ENCODE measurements at regions not wholly inside any gene's neighbourhood (a gene's known extent, or its start where the extent isn't known, plus 50 kb on each side); places are given as distances from the start of the nearest gene placed in this dataset.
A peak's percentile ranks its signal among the peaks of the same experiment; 100 is the strongest.

GRCh38 chr11:25727944-25728343, 604.0 kb upstream of the ANO3 start:
- H3K27ac ChIP-seq (ENCODE audit: low read depth, low read length) = no peak overlapping the region
- no peak overlapping the region for H3K4ac ChIP-seq (ENCODE audit: low read depth, low read length)
- no peak overlapping the region for H3K23ac ChIP-seq (ENCODE audit: low read length)
- H3K79me2 ChIP-seq (ENCODE audit: control insufficient read depth, insufficient read depth, low read length) = no peaks in the 10 kb centered on the region
- H2BK120ac ChIP-seq (ENCODE audit: low read depth, low read length) = no peak overlapping the region
- H2BK5ac ChIP-seq (ENCODE audit: low read length) = no peak overlapping the region
- H2AK5ac ChIP-seq (ENCODE audit: low read length) = no peak overlapping the region
- H3K4me2 ChIP-seq (ENCODE audit: low read length) = no peak overlapping the region
- no peak overlapping the region for H3K9ac ChIP-seq (ENCODE audit: low read length)
- H2BK15ac ChIP-seq (replicated peaks; ENCODE audit: low read depth) = no peak overlapping the region
- H3K4me1 ChIP-seq (ENCODE audit: control insufficient read depth, low read depth, low read length) = no peaks in the 10 kb centered on the region
- no peak overlapping the region for H3K18ac ChIP-seq (ENCODE audit: low read length)
- WGBS (ENCODE audit: extremely low coverage, insufficient coverage, low lambda C conversion rate) = no CpG with 5 or more reads among the region's 2 CpGs
- no peaks in the 10 kb centered on the region for H3K79me1 ChIP-seq (ENCODE audit: low read length)
- H3K36me3 ChIP-seq (ENCODE audit: control insufficient read depth, insufficient read depth, low read length) = no peaks in the 10 kb centered on the region
- H4K8ac ChIP-seq (ENCODE audit: low read depth, low read length) = no peak overlapping the region
- DNase-seq = no peak
- H3K56ac ChIP-seq (ENCODE audit: low read length) = no peak overlapping the region
- no peaks in the 10 kb centered on the region for H3K27me3 ChIP-seq (ENCODE audit: insufficient read depth, low read length, poor library complexity)
- no peak overlapping the region for H3K4me3 ChIP-seq (ENCODE audit: low read length)
- H4K5ac ChIP-seq (ENCODE audit: low read length) = no peak overlapping the region

- no peak overlapping the region for H2BK5ac ChIP-seq (ENCODE audit: low read length)
- H4K8ac ChIP-seq (ENCODE audit: low read depth, low read length) = no peak overlapping the region
- no peaks in the 10 kb centered on the region for H3K4me1 ChIP-seq (ENCODE audit: control insufficient read depth, low read depth, low read length)
- no peak overlapping the region for H3K4me2 ChIP-seq (ENCODE audit: low read length)
- H2AK5ac ChIP-seq (ENCODE audit: low read length) = no peak overlapping the region
- no peaks in the 10 kb centered on the region for H3K36me3 ChIP-seq (ENCODE audit: control insufficient read depth, insufficient read depth, low read length)
- DNase-seq = no peak
- no peak overlapping the region for H3K4ac ChIP-seq (ENCODE audit: low read depth, low read length)
- no peak overlapping the region for H3K9ac ChIP-seq (ENCODE audit: low read length)
- no peak overlapping the region for H2BK15ac ChIP-seq (replicated peaks; ENCODE audit: low read depth)
- H3K18ac ChIP-seq (ENCODE audit: low read length) = no peak overlapping the region
- H3K79me1 ChIP-seq (ENCODE audit: low read length) = no peaks in the 10 kb centered on the region
- H3K27ac ChIP-seq (ENCODE audit: low read depth, low read length) = no peak overlapping the region
- no peak overlapping the region for H3K4me3 ChIP-seq (ENCODE audit: low read length)
- no peak overlapping the region for H4K5ac ChIP-seq (ENCODE audit: low read length)
- WGBS (ENCODE audit: extremely low coverage, insufficient coverage, low lambda C conversion rate) = no CpG with 5 or more reads among the region's 2 CpGs
- H3K27me3 ChIP-seq (ENCODE audit: insufficient read depth, low read length, poor library complexity) = no peaks in the 10 kb centered on the region
- no peaks in the 10 kb centered on the region for H3K79me2 ChIP-seq (ENCODE audit: control insufficient read depth, insufficient read depth, low read length)
- H3K23ac ChIP-seq (ENCODE audit: low read length) = no peak overlapping the region
- H2BK120ac ChIP-seq (ENCODE audit: low read depth, low read length) = no peak overlapping the region
- no peak overlapping the region for H3K56ac ChIP-seq (ENCODE audit: low read length)
Observed at GRCh38 chr11:25730230-25730629, 601.7 kb upstream of the ANO3 start.

GRCh38 chr11:25733777-25734176, 598.2 kb upstream of the ANO3 start:
- no CpG with 5 or more reads among the region's 2 CpGs for WGBS (ENCODE audit: extremely low coverage, insufficient coverage, low lambda C conversion rate)

DNA sequence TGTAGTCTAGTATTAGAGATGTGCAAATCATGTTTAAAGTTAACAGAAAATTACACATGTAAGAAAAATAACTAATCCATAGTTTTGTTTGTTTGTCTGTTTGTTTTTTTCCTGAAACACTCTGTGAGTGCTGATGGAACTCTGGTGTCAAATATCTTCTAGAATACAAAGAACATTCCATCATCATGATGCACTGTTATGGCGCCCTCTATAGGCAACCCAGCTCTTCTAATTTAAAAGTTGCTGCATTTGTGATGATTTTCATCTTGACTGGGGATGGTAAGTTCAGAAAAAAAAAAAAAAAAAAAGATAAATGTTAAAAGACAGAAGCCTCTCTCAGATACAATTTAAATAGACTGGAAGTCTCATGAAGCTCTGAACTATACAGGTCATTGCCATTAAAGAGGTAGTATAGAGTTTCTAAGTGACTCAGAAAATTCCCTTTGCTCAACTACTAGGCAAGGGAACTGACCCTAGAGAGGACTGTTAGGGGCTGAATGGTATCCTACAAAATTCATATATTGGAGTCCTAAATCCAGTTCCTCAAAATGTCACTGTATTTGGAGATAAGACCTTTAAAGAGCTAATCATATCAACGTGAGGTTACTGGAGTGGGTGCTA, 597.2 kb upstream of the ANO3 start:
- no peak overlapping the region for H3K9ac ChIP-seq (ENCODE audit: low read length)
- H2BK120ac ChIP-seq (ENCODE audit: low read depth, low read length) = no peak overlapping the region
- no CpG with 5 or more reads among the region's 2 CpGs for WGBS (ENCODE audit: extremely low coverage, insufficient coverage, low lambda C conversion rate)
- H3K4ac ChIP-seq (ENCODE audit: low read depth, low read length) = no peak overlapping the region
- H3K56ac ChIP-seq (ENCODE audit: low read length) = no peak overlapping the region
- no peaks in the 10 kb centered on the region for H3K79me1 ChIP-seq (ENCODE audit: low read length)
- H3K27me3 ChIP-seq (ENCODE audit: insufficient read depth, low read length, poor library complexity) = no peaks in the 10 kb centered on the region
- no peak overlapping the region for H3K23ac ChIP-seq (ENCODE audit: low read length)
- H2BK5ac ChIP-seq (ENCODE audit: low read length) = no peak overlapping the region
- no peak overlapping the region for H4K8ac ChIP-seq (ENCODE audit: low read depth, low read length)
- no peaks in the 10 kb centered on the region for H3K79me2 ChIP-seq (ENCODE audit: control insufficient read depth, insufficient read depth, low read length)
- H4K5ac ChIP-seq (ENCODE audit: low read length) = no peak overlapping the region
- H3K4me2 ChIP-seq (ENCODE audit: low read length) = no peak overlapping the region
- peak; percentile 90 for DNase-seq
- no peak overlapping the region for H3K4me3 ChIP-seq (ENCODE audit: low read length)
- H2AK5ac ChIP-seq (ENCODE audit: low read length) = no peak overlapping the region
- no peaks in the 10 kb centered on the region for H3K4me1 ChIP-seq (ENCODE audit: control insufficient read depth, low read depth, low read length)
- no peak overlapping the region for H2BK15ac ChIP-seq (replicated peaks; ENCODE audit: low read depth)
- H3K36me3 ChIP-seq (ENCODE audit: control insufficient read depth, insufficient read depth, low read length) = no peaks in the 10 kb centered on the region
- no peak overlapping the region for H3K27ac ChIP-seq (ENCODE audit: low read depth, low read length)
- H3K18ac ChIP-seq (ENCODE audit: low read length) = no peak overlapping the region

More at GRCh38 chr11:25733777-25734176, 598.2 kb upstream of the ANO3 start:
- H4K5ac ChIP-seq (ENCODE audit: low read length) = no peak overlapping the region
- no peak overlapping the region for H3K27ac ChIP-seq (ENCODE audit: low read depth, low read length)
- H2BK5ac ChIP-seq (ENCODE audit: low read length) = no peak overlapping the region
- no peak overlapping the region for H4K8ac ChIP-seq (ENCODE audit: low read depth, low read length)
- H2AK5ac ChIP-seq (ENCODE audit: low read length) = no peak overlapping the region
- no peak overlapping the region for H2BK15ac ChIP-seq (replicated peaks; ENCODE audit: low read depth)
- H3K36me3 ChIP-seq (ENCODE audit: control insufficient read depth, insufficient read depth, low read length) = no peaks in the 10 kb centered on the region
- DNase-seq = peak; percentile 38
- H3K79me2 ChIP-seq (ENCODE audit: control insufficient read depth, insufficient read depth, low read length) = no peaks in the 10 kb centered on the region
- no peak overlapping the region for H3K4me2 ChIP-seq (ENCODE audit: low read length)
- H3K4me1 ChIP-seq (ENCODE audit: control insufficient read depth, low read depth, low read length) = no peaks in the 10 kb centered on the region
- H3K79me1 ChIP-seq (ENCODE audit: low read length) = no peaks in the 10 kb centered on the region
- no peak overlapping the region for H3K4ac ChIP-seq (ENCODE audit: low read depth, low read length)
- H3K56ac ChIP-seq (ENCODE audit: low read length) = no peak overlapping the region
- H3K18ac ChIP-seq (ENCODE audit: low read length) = no peak overlapping the region
- no peak overlapping the region for H3K23ac ChIP-seq (ENCODE audit: low read length)
- H3K4me3 ChIP-seq (ENCODE audit: low read length) = no peak overlapping the region
- H2BK120ac ChIP-seq (ENCODE audit: low read depth, low read length) = no peak overlapping the region
- no peak overlapping the region for H3K9ac ChIP-seq (ENCODE audit: low read length)
- no peaks in the 10 kb centered on the region for H3K27me3 ChIP-seq (ENCODE audit: insufficient read depth, low read length, poor library complexity)

- Histone ChIP-seq H3K27ac (ENCODE audit: low read depth, low read length) (no peak overlapping the region), H4K8ac (ENCODE audit: low read depth, low read length) (no peak overlapping the region), H3K9ac (ENCODE audit: low read length) (no peak overlapping the region), H2BK15ac (replicated peaks; ENCODE audit: low read depth) (no peak overlapping the region), H3K18ac (ENCODE audit: low read length) (no peak overlapping the region), H3K27me3 (ENCODE audit: insufficient read depth, low read length, poor library complexity) (no peaks in the 10 kb centered on the region), H3K36me3 (ENCODE audit: control insufficient read depth, insufficient read depth, low read length) (no peaks in the 10 kb centered on the region), H2AK5ac (ENCODE audit: low read length) (no peak overlapping the region), H3K4me3 (ENCODE audit: low read length) (no peak overlapping the region), H4K5ac (ENCODE audit: low read length) (no peak overlapping the region), H3K4ac (ENCODE audit: low read depth, low read length) (no peak overlapping the region), H3K79me2 (ENCODE audit: control insufficient read depth, insufficient read depth, low read length) (no peaks in the 10 kb centered on the region), H2BK5ac (ENCODE audit: low read length) (no peak overlapping the region), H3K79me1 (ENCODE audit: low read length) (no peaks in the 10 kb centered on the region), H2BK120ac (ENCODE audit: low read depth, low read length) (no peak overlapping the region), H3K4me2 (ENCODE audit: low read length) (no peak overlapping the region), H3K4me1 (ENCODE audit: control insufficient read depth, low read depth, low read length) (no peaks in the 10 kb centered on the region), H3K56ac (ENCODE audit: low read length) (no peak overlapping the region), H3K23ac (ENCODE audit: low read length) (no peak overlapping the region)
- WGBS (ENCODE audit: extremely low coverage, insufficient coverage, low lambda C conversion rate) = no CpG with 5 or more reads among the region's 3 CpGs
- no peak for DNase-seq
Observed at GRCh38 chr11:25737071-25737675, 594.8 kb upstream of the ANO3 start.

DNA sequence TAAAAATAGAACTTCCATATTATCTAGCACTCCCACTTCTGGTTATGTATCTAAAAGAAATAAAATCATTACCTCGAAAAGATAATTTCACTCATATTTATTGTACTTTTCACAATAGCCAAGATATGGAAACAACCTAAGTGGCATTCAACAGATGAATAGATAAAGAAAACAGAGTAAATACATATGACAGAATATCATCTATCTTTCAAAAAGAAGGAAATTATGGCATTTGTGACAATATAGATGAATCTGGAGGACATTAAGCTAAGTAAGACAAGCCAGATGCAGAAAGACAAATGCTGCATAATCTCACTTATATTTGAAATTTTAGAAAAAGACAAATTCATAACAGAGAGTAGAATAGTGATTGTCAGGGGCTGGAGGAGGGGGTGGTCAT, 590.0 kb upstream of the ANO3 start:
- Histone ChIP-seq H3K79me2 (ENCODE audit: control insufficient read depth, insufficient read depth, low read length) (no peaks in the 10 kb centered on the region), H3K18ac (ENCODE audit: low read length) (no peak overlapping the region), H3K4me1 (ENCODE audit: control insufficient read depth, low read depth, low read length) (no peaks in the 10 kb centered on the region), H2BK120ac (ENCODE audit: low read depth, low read length) (no peak overlapping the region), H3K36me3 (ENCODE audit: control insufficient read depth, insufficient read depth, low read length) (no peaks in the 10 kb centered on the region), H4K8ac (ENCODE audit: low read depth, low read length) (no peak overlapping the region), H2BK5ac (ENCODE audit: low read length) (no peak overlapping the region), H3K79me1 (ENCODE audit: low read length) (no peaks in the 10 kb centered on the region), H3K56ac (ENCODE audit: low read length) (no peak overlapping the region), H3K9ac (ENCODE audit: low read length) (no peak overlapping the region), H3K23ac (ENCODE audit: low read length) (no peak overlapping the region), H2BK15ac (replicated peaks; ENCODE audit: low read depth) (no peak overlapping the region), H3K27ac (ENCODE audit: low read depth, low read length) (no peak overlapping the region), H2AK5ac (ENCODE audit: low read length) (no peak overlapping the region), H3K4ac (ENCODE audit: low read depth, low read length) (no peak overlapping the region), H3K27me3 (ENCODE audit: insufficient read depth, low read length, poor library complexity) (no peaks in the 10 kb centered on the region), H3K4me2 (ENCODE audit: low read length) (no peak overlapping the region), H4K5ac (ENCODE audit: low read length) (no peak overlapping the region), H3K4me3 (ENCODE audit: low read length) (no peak overlapping the region)
- DNase-seq = no peak
- no CpG with 5 or more reads among the region's 1 CpG for WGBS (ENCODE audit: extremely low coverage, insufficient coverage, low lambda C conversion rate)

Data from mesendoderm (in vitro differentiated cells).